ENCODE measurements at regions not wholly inside any gene's neighbourhood (a gene's known extent, or its start where the extent isn't known, plus 50 kb on each side); places are given as distances from the start of the nearest gene placed in this dataset.
"Not testable (repeated sequence)": the region's sequence is repeated elsewhere in the genome, so short reads cannot be mapped to it uniquely, and the experiment has no call there.

DNA sequence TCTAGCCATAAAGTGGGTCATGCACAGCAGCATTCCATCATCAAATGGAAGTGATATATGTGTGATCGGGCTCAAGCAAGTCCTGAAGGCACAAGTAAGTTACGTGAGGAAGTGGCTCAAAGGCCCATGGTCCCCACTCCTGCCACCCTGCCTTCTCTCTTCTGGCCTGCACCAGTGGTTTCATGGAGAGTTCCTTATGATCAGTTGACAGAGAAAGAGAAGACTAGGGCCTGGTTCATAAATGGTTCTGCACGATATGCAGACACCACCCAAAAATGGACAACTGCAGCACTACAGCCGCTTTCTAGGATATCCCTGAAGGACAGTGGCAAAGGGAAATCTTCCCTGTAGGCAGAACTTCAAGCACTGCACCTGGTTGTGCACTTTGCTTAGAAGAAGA, 412.6 kb upstream of the SMIM21 start:
- no peak for ATAC-seq
- intact Hi-C loops (cut with DNase I) = no loop called here
- Histone ChIP-seq H3K27ac (no peak overlapping the region), H3K36me3 (no peaks in the 10 kb centered on the region), H3K9me3 (no peaks in the 10 kb centered on the region), H3K4me3 (no peak overlapping the region), H3K4me1 (no peaks in the 10 kb centered on the region), H3K27me3 (no peaks in the 10 kb centered on the region)
- DNase-seq = no peak
- TF ChIP-seq, protein P1, sequence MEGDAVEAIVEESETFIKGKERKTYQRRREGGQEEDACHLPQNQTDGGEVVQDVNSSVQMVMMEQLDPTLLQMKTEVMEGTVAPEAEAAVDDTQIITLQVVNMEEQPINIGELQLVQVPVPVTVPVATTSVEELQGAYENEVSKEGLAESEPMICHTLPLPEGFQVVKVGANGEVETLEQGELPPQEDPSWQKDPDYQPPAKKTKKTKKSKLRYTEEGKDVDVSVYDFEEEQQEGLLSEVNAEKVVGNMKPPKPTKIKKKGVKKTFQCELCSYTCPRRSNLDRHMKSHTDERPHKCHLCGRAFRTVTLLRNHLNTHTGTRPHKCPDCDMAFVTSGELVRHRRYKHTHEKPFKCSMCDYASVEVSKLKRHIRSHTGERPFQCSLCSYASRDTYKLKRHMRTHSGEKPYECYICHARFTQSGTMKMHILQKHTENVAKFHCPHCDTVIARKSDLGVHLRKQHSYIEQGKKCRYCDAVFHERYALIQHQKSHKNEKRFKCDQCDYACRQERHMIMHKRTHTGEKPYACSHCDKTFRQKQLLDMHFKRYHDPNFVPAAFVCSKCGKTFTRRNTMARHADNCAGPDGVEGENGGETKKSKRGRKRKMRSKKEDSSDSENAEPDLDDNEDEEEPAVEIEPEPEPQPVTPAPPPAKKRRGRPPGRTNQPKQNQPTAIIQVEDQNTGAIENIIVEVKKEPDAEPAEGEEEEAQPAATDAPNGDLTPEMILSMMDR (IDR thresholded peaks at IDR 0.05) = no peak

DNA sequence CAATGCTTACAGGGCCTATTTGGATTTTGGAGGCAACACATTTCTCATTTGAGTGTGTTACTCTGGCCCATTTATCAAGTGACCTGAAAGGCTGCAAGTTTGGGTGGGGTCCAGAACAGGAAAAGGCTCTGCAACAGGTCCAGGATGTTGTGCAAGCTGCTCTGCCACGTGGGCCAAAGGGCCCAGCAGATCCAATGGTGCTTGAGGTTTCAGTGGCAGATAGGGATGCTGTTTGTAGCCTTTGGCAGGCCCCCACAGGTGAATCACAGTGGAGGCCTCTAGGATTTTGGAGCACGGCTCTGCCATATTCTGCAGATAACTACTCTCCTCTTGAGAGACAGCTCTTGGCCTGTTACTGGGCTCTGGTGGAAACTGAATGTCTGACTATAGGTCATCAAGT, 412.2 kb upstream of the SMIM21 start:
- intact Hi-C loops (cut with DNase I); ATAC-seq: not testable (repeated sequence)

DNA sequence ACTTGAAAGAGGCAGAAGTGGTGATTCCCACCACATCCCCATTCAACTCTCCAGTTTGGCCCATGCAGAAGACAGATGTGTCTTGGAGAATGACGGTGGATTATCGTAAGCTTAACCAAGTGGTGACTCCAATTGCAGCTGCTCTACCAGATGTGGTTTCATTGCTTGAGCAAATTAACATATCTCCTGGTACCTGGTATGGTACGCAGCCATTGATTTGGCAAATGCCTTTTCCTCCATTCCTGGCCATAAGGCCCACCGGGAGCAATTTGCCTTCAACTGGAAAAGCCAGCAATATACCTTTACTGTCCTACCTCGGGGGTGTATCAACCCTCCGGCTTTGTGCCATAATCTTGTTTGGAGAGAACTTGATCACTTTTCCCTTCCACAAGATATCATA, 411.5 kb upstream of the SMIM21 start:
- ATAC-seq (no peak), DNase-seq (no peak)
- Histone ChIP-seq H3K27ac (no peak overlapping the region), H3K4me3 (no peak overlapping the region), H3K36me3 (no peaks in the 10 kb centered on the region), H3K27me3 (no peaks in the 10 kb centered on the region), H3K4me1 (no peaks in the 10 kb centered on the region), H3K9me3 (no peaks in the 10 kb centered on the region)
- TF ChIP-seq, protein P1 (IDR thresholded peaks at IDR 0.05) = no peak
- intact Hi-C loops (cut with DNase I) = no loop called here

More for the DNA sequence above, 412.2 kb upstream of the SMIM21 start:
- H3K9me3 ChIP-seq, H3K27ac ChIP-seq, H3K4me1 ChIP-seq, H3K36me3 ChIP-seq, DNase-seq, H3K27me3 ChIP-seq, H3K4me3 ChIP-seq: not testable (repeated sequence)

DNA sequence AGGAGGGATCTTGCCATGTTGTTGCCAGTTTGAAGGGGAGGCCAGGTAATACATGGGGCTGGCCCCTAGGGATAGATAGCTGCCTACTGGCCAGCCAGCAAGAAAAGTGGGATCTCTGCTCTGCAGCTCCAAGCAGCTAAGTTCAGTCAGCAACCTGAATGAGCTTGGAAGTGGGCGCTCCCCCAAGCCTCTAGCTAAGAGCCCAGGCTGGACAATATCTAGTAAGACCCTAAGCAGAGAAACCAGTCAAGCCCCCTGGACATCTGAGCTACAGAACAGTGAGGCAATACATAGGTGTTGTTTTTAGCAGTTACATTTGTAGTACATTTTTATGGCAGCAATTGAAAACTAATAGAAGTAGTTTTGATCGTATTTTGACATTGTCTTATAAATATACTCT, 409.8 kb upstream of the SMIM21 start:
- Histone ChIP-seq H3K9me3 (no peaks in the 10 kb centered on the region), H3K4me1 (no peaks in the 10 kb centered on the region), H3K36me3 (no peaks in the 10 kb centered on the region), H3K27me3 (no peaks in the 10 kb centered on the region), H3K27ac (no peak overlapping the region), H3K4me3 (no peak overlapping the region)
- intact Hi-C loops (cut with DNase I) = no loop called here
- DNase-seq (no peak), ATAC-seq (no peak)
- TF ChIP-seq, protein P1 (IDR thresholded peaks at IDR 0.05) = no peak

DNA sequence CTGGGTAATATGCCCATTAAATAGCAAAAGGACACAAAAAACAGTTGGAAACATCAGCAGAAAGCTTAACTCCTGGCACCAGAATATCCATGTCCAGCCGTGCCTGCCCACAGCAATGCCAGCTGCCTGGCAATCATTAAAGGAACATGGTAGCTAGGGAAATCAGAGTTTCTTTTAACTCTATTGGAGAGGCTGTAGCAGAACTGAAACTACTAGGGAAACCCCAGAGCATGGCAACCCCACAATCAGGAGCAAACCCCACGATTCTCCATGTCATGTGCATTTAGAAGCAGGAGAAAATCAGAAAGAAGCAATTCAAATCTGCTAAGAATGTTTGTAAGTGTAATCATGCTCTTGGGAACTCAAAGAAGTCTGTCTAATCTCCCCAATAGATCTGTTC, 409.0 kb upstream of the SMIM21 start:
- no peaks in the 10 kb centered on the region for H3K27me3 ChIP-seq
- H3K27ac ChIP-seq = no peak overlapping the region
- no peak overlapping the region for H3K4me3 ChIP-seq
- H3K4me1 ChIP-seq = no peaks in the 10 kb centered on the region
- TF ChIP-seq, protein P1 (IDR thresholded peaks at IDR 0.05) = no peak
- no peaks in the 10 kb centered on the region for H3K9me3 ChIP-seq
- no peak for ATAC-seq
- intact Hi-C loops (cut with DNase I) = no loop called here
- no peaks in the 10 kb centered on the region for H3K36me3 ChIP-seq
- DNase-seq = no peak

DNA sequence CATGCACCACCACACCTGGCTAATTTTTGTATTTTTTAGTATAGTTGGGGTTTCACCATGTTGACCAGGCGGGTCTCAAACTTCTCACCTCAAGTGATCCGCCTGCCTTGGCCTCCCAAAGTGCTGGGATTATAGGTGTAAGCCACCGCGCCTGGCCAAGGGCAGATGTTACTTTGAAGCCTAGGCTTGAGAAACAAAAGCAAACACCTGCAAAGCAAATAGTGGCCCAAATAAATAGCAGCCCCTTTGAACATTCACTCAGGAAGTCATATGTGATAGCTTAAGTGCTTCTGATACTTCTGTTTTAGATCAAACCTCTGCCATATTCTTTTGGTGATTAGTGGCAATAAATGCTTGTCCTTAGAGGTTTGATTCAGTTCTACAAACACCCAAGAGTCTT, 404.5 kb upstream of the SMIM21 start:
- TF ChIP-seq, protein P1 (IDR thresholded peaks at IDR 0.05) = no peak
- DNase-seq (no peak), ATAC-seq (no peak)
- intact Hi-C loops (cut with DNase I) = no loop called here
- Histone ChIP-seq H3K9me3 (no peaks in the 10 kb centered on the region), H3K27ac (no peak overlapping the region), H3K4me1 (no peaks in the 10 kb centered on the region), H3K36me3 (no peaks in the 10 kb centered on the region), H3K27me3 (no peaks in the 10 kb centered on the region), H3K4me3 (no peak overlapping the region)
